OCI-LY7 (cell line): ENCODE measurements at regions not wholly inside any gene's neighbourhood (a gene's known extent, or its start where the extent isn't known, plus 50 kb on each side); places are given as distances from the start of the nearest gene placed in this dataset.

Experiments used
- BruUV-seq: library from RNA; stranded (reverse); fragments of 400-500 nt; replicated peaks from 2 replicates; lab custom pipeline; 2021; lab: Mats Ljungman, UMichigan
- CTCF ChIA-PET: fragments of 300-600 bp; sonication (Branson Sonifier 250); formaldehyde crosslinking; loops from one replicate; lab custom pipeline; 2022; ENCODE audit warnings: antibody characterized with exemption; ENCODE audit not compliant: unreplicated experiment; lab: Charles Lee
- POLR2A ChIA-PET: fragments of 300-600 bp; sonication (Branson Sonifier 250); formaldehyde crosslinking; loops from one replicate; lab custom pipeline; 2022; ENCODE audit warnings: antibody characterized with exemption; lab: Charles Lee
- DNase-seq: peaks from one replicate; pipeline ENCODE4 v3.0.0-alpha.2; 2015; ENCODE audit warnings: low spot score
- H2AFZ ChIP-seq: fragments of 200-600 bp; sonication (generic), shearing (Covaris generic); 2 replicates; pipeline ENCODE4 v1.6.1; 2014; ENCODE audit warnings: mild to moderate bottlenecking, antibody characterized with exemption, low read length, moderate library complexity
- H3K27ac ChIP-seq: fragments of 200-600 bp; sonication (generic); 2 replicates; pipeline ENCODE4 v1.5.1; 2014; ENCODE audit warnings: mixed run types, low read depth, mild to moderate bottlenecking, moderate library complexity, low read length, inconsistent platforms; ENCODE audit not compliant: poor library complexity, severe bottlenecking
- H3K36me3 ChIP-seq: fragments of 200-600 bp; sonication (generic); 2 replicates; pipeline ENCODE4 v1.6.1; 2014; ENCODE audit warnings: mild to moderate bottlenecking, antibody characterized with exemption, low read length, moderate library complexity, mixed read lengths; ENCODE audit not compliant: insufficient read depth
- H3K4me1 ChIP-seq: fragments of 200-600 bp; sonication (generic); 2 replicates; pipeline ENCODE4 v1.5.1; 2014; ENCODE audit warnings: mild to moderate bottlenecking, low read length; ENCODE audit not compliant: insufficient read depth, poor library complexity, severe bottlenecking
- H3K4me2 ChIP-seq: fragments of 200-600 bp; sonication (generic); 2 replicates; pipeline ENCODE4 v1.6.1; 2014; ENCODE audit warnings: mild to moderate bottlenecking, low read length
- H3K4me3 ChIP-seq: fragments of 200-600 bp; sonication (generic); 2 replicates; pipeline ENCODE4 v1.5.1; 2014; ENCODE audit warnings: mild to moderate bottlenecking, low read depth, low read length; ENCODE audit not compliant: poor library complexity, severe bottlenecking
- H3K79me2 ChIP-seq: fragments of 200-600 bp; sonication (generic); 2 replicates; pipeline ENCODE4 v1.6.1; 2016; ENCODE audit warnings: low read depth, mild to moderate bottlenecking, low read length, moderate library complexity, mixed read lengths; ENCODE audit not compliant: insufficient read depth
- H3K9me2 ChIP-seq: fragments of 200-600 bp; sonication (generic); 2 replicates; pipeline ENCODE4 v1.6.1; 2016; ENCODE audit warnings: mild to moderate bottlenecking, low read length, mixed read lengths; ENCODE audit not compliant: insufficient read depth
- H3K9me3 ChIP-seq: fragments of 200-600 bp; sonication (generic); 2 replicates; pipeline ENCODE4 v1.6.1; 2014; ENCODE audit warnings: mild to moderate bottlenecking, mixed run types, low read length, mixed read lengths
- H4K20me1 ChIP-seq: fragments of 200-600 bp; sonication (generic); 2 replicates; pipeline ENCODE4 v1.6.1; 2014; ENCODE audit warnings: mild to moderate bottlenecking, antibody characterized with exemption, low read length, moderate library complexity, mixed read lengths; ENCODE audit not compliant: insufficient read depth
- CTCF ChIP-seq: fragments of 200-600 bp; sonication (generic); conservative IDR thresholded peaks from 2 replicates; pipeline ENCODE4 v1.5.1; 2014; ENCODE audit warnings: mild to moderate bottlenecking, antibody characterized with exemption, low read length, moderate library complexity, mixed read lengths
- EZH2phosphoT487 ChIP-seq: fragments of 200-600 bp; sonication (generic); IDR thresholded peaks from 2 replicates; pipeline ENCODE4 v1.6.1; 2018; ENCODE audit warnings: low read depth, borderline replicate concordance, mild to moderate bottlenecking, mixed run types, antibody characterized with exemption, low read length, moderate library complexity, mixed read lengths
- intact Hi-C: fragments of 100-400 bp; cut with micrococcal nuclease; formaldehyde crosslinking; loops from one replicate; pipeline ENCODE4 v1.10.0; 2022; ENCODE audit not compliant: unreplicated experiment

- no peaks in the 10 kb centered on the region for H3K4me1 ChIP-seq
- H3K9me3 ChIP-seq: no peaks in the 10 kb centered on the region
- POLR2A ChIA-PET: interaction anchor here (0.6 to 0.7 kb wide), 3 partner anchors 12 to 495 kb away, joined by 3 to 9 read pairs (median 3); no protein-coding TSS in a partner anchor
- no peak for DNase-seq
- no peaks in the 10 kb centered on the region for H3K9me2 ChIP-seq
- no peaks in the 10 kb centered on the region for H3K36me3 ChIP-seq
- CTCF ChIA-PET: no interaction called here
- intact Hi-C loops: no loop called here
- no peak overlapping the region for H3K27ac ChIP-seq
- H3K4me2 ChIP-seq: no peak overlapping the region
- BruUV-seq: no TSS peak
- H3K79me2 ChIP-seq: no peaks in the 10 kb centered on the region
- TF ChIP-seq CTCF (no peak), EZH2phosphoT487 (no peak)
- no peaks in the 10 kb centered on the region for H4K20me1 ChIP-seq
- no peak overlapping the region for H3K4me3 ChIP-seq
- H2AFZ ChIP-seq: no peak overlapping the region
These were observed 113.2 kb upstream of the FAM9B start for GRCh38 chrX:9147086-9147485.

GRCh38 chrX:9147726-9148125 lies 113.8 kb upstream of the FAM9B start:
- POLR2A ChIA-PET: no interaction called here
- BruUV-seq: no TSS peak
- Histone ChIP-seq H3K9me2 (no peaks in the 10 kb centered on the region), H3K9me3 (no peaks in the 10 kb centered on the region), H3K4me3 (no peak overlapping the region), H3K4me1 (no peaks in the 10 kb centered on the region), H3K79me2 (no peaks in the 10 kb centered on the region), H3K36me3 (no peaks in the 10 kb centered on the region), H3K27ac (no peak overlapping the region), H4K20me1 (no peaks in the 10 kb centered on the region), H2AFZ (no peak overlapping the region), H3K4me2 (no peak overlapping the region)
- CTCF ChIA-PET: no interaction called here
- no peak for DNase-seq
- intact Hi-C loops: no loop called here
- no peak for TF ChIP-seq CTCF
- TF ChIP-seq EZH2phosphoT487: no peak

GRCh38 chrX:9148615-9149399 lies 114.9 kb upstream of the FAM9B start:
- TF ChIP-seq EZH2phosphoT487 (no peak), CTCF (no peak)
- Histone ChIP-seq H3K4me3 (no peak overlapping the region), H3K36me3 (no peaks in the 10 kb centered on the region), H3K27ac (no peak overlapping the region), H3K79me2 (no peaks in the 10 kb centered on the region), H3K9me3 (no peaks in the 10 kb centered on the region), H3K9me2 (no peaks in the 10 kb centered on the region), H3K4me2 (no peak overlapping the region), H3K4me1 (no peaks in the 10 kb centered on the region), H4K20me1 (no peaks in the 10 kb centered on the region), H2AFZ (no peak overlapping the region)
- ChIA-PET POLR2A (interaction anchor here (0.6 kb wide), 2 partner anchors 162 to 259 kb away, joined by 3 read pairs; no protein-coding TSS in a partner anchor), CTCF (no interaction called here)
- intact Hi-C loops: no loop called here
- no peak for DNase-seq
- BruUV-seq: no TSS peak
